HG02763 (cell line): ENCODE measurements at regions not wholly inside any gene's neighbourhood (a gene's known extent, or its start where the extent isn't known, plus 50 kb on each side); places are given as distances from the start of the nearest gene placed in this dataset.
"Not testable (repeated sequence)": the region's sequence is repeated elsewhere in the genome, so short reads cannot be mapped to it uniquely, and the experiment has no call there.

ENCODE experiments used
- ATAC-seq: cut with Tn5 transposase; IDR thresholded peaks from one replicate; pipeline ENCODE4 v1.9.1; 2021; ENCODE audit warnings: mild to moderate bottlenecking, moderate library complexity; ENCODE audit not compliant: unreplicated experiment

- no peak for ATAC-seq
These were observed 228.7 kb upstream of the SLC8A1 start for GRCh38 chr2:40680547-40680946.

- no peak for ATAC-seq
These were observed 238.1 kb upstream of the SLC8A1 start for GRCh38 chr2:40690036-40690435.

- ATAC-seq = no peak
These were observed 238.6 kb upstream of the SLC8A1 start for GRCh38 chr2:40690525-40690924.

GRCh38 chr2:40700231-40700954 is 248.5 kb upstream of the SLC8A1 start:
- ATAC-seq = no peak

GRCh38 chr2:40712197-40712894 is 260.5 kb upstream of the SLC8A1 start:
- ATAC-seq = not testable (repeated sequence)

- no peak for ATAC-seq
These were observed 265.0 kb upstream of the SLC8A1 start for GRCh38 chr2:40716879-40717278.

GRCh38 chr2:40719414-40719813 is 267.5 kb upstream of the SLC8A1 start:
- no peak for ATAC-seq

- ATAC-seq = no peak
These were observed 269.7 kb upstream of the SLC8A1 start for GRCh38 chr2:40721595-40721994.

GRCh38 chr2:40723194-40723593 is 271.3 kb upstream of the SLC8A1 start:
- ATAC-seq = no peak

- no peak for ATAC-seq
These were observed 273.1 kb upstream of the SLC8A1 start for GRCh38 chr2:40725040-40725439.

GRCh38 chr2:40725950-40726349 is 274.1 kb upstream of the SLC8A1 start:
- no peak for ATAC-seq

- no peak for ATAC-seq
These were observed 282.9 kb upstream of the SLC8A1 start for GRCh38 chr2:40734797-40735196.

- no peak for ATAC-seq
These were observed 285.3 kb upstream of the SLC8A1 start for GRCh38 chr2:40737180-40737579.

- no peak for ATAC-seq
These were observed 288.5 kb upstream of the SLC8A1 start for GRCh38 chr2:40740419-40740818.

- no peak for ATAC-seq
These were observed 289.6 kb upstream of the SLC8A1 start for GRCh38 chr2:40741532-40741931.

GRCh38 chr2:40746191-40746590 is 294.3 kb upstream of the SLC8A1 start:
- no peak for ATAC-seq

GRCh38 chr2:40751981-40752380 is 300.1 kb upstream of the SLC8A1 start:
- no peak for ATAC-seq

- no peak for ATAC-seq
These were observed 300.9 kb upstream of the SLC8A1 start for GRCh38 chr2:40752796-40753195.

GRCh38 chr2:40754912-40755311 is 303.0 kb upstream of the SLC8A1 start:
- ATAC-seq = no peak

GRCh38 chr2:40758401-40759155 is 306.7 kb upstream of the SLC8A1 start:
- no peak for ATAC-seq

GRCh38 chr2:40760071-40760666 is 308.3 kb upstream of the SLC8A1 start:
- no peak for ATAC-seq
